ENCODE measurements at regions not wholly inside any gene's neighbourhood (a gene's known extent, or its start where the extent isn't known, plus 50 kb on each side); places are given as distances from the start of the nearest gene placed in this dataset.

DNA sequence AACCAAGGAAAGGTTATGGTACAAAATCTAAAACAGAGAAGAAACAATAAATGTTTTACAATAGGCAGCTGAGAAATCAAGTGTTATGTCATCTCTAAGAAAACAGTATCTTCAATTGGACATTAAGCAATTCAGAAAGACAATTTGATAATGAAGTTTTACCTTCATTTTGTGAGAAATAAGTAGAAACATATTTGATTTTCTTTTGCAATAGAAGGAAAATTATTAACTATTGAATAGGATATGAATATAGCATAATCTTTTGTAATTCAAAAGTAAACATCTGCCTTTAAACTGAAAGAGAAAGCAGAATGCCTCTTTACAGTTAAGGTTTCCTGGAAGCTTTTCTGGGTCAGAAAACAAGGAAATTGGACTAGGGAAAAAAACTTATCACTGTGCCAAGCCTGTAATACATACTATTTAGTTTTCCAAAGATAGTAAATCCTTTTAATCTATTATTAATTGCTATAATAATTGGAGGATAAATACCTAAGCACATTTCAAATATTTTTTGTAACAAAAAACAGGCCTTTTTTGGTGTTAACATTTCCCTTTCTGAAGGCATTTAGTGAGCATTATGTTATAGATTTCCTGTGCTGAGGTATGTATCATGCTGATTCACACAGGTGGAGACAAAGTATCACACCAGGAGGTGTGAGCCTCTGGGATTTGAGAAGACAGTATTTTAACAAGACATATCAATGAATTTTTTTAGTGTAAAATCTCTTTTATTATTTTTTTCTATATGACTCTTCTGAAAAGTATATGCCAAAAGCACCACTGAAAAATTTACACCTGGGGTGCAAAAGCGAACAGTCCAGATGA is 947.0 kb upstream of the CDH2 start:
- DNase-seq, result no peak

DNA sequence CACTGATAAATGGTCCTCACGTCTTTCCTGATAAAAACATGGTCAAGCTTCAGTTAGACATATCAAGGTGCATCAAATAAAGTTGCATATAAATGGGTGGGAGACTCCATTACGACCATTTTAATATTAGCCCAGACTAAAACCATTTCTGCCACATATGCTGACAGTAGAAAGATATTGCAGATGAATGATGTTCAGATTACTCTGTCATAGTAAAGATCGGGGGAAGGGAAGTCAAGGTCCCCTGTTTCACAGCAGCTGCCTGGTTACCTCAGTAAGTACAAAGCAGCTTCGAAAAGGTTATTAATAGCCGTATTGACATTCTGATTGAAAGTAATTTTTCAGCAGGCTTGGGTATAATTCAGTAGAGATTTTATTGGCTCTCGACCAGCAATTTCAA is 927.7 kb upstream of the CDH2 start:
- no peak for DNase-seq

DNA sequence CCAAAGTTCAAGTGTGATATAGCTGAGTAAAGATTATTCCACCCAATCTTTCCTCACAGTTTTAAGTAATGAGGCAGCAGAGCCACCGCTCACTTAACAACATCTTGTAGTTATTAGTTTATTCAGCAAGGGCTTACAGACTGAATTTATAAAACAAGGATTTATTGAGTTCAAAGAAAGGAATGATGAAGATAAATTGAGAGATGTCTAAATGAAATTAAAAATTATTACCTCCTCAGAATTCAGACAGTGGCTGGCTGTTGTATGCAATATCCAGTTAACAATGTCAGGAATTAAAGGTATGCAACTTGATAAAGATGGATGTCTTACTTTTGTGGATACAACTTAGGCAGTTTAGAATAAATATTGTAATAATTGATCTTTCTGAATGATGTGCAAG is 927.3 kb upstream of the CDH2 start:
- no peak for DNase-seq

DNA sequence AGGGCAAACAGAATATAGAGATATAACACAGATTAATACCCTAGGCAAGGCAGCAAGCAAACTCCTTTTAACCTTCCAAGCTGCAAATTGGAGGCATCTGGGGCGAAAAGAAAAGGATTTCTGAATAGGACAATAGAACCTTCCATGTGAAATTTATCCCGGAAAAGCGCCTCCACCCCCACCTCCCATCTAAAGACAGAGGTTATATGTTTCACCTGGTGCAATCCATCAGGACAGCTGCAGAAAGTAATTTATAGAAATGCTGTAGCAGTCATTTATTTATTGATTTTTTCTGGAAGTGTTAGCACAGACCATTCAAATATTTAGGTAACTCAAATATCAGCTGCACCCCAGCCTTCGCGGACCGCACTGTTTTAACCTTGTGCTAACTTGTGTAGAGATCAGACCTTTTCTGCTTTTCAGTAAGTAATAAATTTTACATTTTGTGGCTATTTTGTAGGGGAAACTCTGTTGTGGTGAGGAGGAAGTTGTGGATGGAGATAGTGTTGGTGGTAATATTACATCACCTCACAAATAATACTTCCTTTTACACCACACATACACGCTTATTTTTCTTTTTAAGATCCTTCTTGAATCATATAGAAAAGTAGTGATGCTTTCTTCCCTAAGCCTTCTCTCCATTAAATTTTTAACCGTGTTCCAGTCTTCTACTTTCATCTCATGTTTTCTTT is 919.3 kb upstream of the CDH2 start:
- DNase-seq, result no peak

DNA sequence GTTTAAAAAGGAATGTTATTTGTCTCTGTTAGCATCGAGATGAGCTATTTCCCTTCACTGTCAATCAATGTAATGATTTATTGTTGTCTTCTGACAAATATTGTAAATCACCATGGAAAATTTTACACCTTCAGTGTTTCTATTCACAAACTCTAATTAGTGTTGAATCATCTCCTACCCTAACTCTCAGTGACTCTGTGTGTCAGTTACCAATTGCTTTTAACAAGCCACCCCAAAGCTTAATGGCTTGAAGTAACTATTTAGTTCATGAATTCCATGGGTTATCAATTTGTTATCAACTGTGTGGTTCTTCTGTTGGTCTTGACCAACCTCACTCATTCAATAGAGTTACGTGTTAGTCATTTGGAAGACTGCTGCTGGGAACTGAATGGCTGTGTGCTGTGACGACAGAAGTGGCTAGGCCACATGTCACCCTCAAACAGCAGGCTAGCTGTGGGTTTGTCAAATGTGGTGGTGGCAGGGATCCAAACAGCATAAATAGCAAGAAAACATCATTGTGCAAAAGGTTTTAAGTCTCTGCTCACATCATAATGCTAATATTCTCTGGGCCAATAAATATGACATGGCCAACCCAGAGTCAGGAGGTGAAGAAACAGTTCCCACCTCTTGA is 910.8 kb upstream of the CDH2 start:
- no peak for DNase-seq

DNA sequence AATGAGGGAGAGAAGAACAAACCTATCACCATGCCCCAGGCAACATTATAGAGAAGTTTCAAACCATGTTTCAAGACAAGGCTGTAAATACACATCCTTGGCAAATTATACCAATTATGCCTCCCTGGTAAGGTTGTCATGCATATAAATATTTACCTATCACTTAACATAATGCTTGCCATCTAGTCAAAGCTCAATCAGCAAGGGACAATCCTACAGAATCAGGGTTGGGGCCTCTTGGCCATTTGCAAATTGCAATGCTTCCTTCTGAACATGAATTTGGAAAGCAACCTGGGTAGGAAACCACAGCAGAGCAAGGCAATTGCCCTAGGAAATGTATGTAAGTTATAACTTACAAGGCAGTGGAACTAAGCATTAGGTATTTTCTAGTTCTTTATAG is 907.2 kb upstream of the CDH2 start:
- no peak for DNase-seq

DNA sequence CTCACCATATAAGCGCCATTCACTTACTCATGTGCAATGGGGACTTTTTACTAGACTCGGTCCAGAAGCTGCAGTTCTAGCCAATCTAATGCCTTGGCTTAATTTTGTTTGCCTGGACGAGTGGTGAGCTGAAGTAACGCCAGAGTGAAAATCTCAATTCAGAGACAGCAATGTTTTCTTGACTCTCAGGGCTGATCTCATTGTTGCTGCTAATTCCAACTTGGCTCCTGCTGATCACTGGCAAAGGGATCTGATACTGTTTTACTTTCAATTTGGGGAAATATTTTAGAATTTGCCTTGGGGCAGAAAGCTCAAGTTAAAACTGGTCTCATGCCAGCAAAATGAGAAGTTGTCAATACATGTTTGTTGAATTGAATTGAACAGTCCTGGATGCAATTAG is 906.6 kb upstream of the CDH2 start:
- DNase-seq, result no peak

DNA sequence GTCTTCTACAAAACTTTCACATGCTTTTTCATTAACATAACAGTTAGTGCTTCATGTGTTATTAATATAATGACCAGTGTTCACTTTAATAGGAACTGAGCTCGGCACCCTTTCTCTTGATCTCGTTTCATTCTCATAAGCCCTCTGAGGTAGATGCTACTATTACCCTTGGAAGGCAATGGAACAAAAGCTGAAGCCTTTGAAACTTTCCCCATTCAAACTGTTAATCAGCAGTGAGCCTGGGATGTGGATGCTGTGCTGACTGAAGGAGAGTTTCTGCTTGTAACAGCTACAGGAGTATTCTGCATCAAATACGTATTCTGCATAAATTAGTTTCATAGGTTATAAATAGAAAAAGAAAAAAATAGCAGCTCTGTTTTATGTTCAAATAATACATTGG is 904.0 kb upstream of the CDH2 start:
- DNase-seq, result no peak

DNA sequence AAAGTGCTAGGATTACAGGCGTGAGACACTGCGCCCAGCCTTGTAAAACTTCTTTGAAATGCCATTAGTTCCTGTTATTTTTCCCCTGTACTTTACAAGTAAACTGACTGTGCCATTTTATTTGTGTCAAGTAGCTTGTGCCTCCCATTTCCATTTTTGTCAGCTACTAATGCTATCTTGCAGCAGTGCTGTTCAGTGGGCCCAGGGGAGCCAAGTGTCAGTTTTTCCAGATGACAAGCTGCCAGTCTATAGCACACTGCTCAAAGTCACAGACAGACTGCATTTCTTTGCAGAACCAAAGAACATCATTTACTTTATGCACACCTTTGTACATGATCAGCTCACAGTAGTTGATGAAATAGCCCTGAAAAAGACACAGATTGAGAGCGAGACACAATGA is 901.3 kb upstream of the CDH2 start:
- no peak for DNase-seq

DNA sequence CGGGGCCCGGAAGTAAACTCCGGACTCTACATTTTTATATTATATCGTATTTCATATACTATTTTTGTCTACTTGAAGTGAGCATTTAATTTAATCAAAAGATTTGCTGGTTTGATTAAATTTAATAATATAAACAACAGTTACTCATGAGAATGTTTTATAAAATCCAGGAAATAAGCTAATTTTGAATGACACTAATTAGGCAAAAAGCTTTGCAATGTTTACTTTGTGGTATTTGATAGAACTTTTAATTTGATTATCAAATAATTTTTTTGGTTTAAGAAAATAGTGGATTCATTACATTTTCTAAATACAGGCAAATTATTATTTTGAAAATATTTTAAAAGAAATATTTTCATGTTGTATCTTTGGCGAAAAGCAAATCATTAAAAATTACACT is 900.4 kb upstream of the CDH2 start:
- no peak for DNase-seq

DNA sequence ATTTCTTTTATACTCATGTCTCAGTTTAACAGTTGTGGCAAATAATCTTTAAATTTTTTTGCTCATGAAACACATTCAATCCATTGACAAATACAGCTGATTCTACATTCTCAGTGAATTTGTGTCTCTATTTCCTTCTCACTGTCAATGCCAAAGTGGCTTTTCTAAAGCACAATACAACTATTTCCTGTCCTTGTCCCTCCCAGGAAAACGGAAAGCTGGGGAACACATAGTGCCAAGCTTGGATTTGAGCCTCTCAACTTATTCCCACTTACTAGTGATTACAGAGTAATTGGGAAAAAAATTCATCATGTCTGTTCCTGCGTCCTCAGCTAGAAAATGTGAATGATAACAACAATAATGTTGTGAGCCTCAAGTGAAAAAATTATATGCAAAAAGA is 899.7 kb upstream of the CDH2 start:
- no peak for DNase-seq

DNA sequence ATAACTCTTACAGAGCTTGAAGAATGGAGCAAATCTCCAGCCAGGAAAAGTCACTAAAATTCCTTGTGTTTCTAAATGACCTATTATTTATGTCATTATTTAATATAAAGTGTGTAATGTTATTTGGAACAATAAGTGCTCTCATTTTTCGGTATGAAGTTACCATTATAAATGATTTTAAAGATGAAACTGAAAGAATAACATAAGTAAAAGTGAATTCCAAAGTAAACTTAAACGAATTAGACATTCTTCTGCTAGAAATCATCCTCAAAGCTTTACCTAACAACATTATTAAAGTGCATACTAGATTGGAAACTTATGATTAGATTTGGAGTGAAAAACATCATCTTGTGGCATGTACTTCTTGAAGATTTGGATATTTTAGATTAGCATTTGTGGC is 897.2 kb upstream of the CDH2 start:
- no peak for DNase-seq

DNA sequence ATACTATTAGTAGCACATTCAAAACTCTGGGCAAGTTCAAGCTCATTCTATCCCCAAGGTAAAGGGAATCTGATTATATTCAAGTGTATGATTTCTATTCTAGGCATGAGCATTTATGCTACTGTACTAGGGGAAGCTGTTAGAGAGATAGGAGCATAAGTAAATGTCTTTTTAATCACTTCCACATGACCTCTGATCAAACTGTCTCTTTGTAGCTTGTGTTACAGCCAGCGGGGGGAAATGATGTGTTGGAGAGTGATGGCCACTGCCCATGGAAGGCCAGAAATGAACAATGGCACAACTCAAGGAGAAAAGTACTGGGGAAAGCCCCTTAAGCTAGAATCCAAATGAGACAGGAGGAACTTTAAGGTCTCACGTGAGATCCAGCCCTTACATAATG is 894.9 kb upstream of the CDH2 start:
- no peak for DNase-seq

DNA sequence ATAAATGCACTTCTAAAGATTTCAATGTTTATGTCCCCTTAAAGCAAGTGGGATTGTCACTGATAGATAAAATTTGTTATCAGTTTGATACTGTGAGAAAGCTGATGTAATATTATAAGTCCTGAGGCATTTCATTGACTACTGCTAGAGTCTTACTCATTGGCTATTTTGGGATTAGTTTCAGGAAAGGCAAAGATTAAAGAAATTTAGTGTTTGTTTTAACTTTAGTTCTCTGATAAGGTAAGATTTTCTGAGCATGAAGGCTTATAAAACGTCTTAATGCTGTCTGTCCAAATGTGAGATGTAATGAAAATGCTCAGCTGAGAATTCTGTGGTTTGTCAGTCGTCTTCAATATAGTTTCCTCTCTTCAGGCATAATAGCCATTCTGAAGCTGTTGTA is 886.4 kb upstream of the CDH2 start:
- DNase-seq, result no peak

DNA sequence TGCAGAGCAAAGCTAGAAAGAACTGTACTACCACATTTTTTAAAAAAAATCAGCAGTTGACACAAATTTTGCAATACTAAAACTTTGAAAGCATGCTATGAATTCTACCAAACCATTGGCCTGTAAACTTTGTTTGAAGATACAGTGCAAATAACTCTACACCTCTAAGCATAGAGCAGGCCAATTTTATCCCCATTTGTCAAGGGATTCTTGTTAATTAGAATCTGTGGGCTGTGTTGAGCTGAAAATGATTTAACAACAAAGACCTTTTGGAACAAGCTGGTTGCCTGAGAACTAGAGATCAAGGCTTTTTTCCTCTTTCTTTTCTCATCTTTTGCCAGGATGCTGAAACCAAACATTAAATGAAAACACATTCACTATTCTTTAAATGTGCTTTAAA is 886.0 kb upstream of the CDH2 start:
- DNase-seq, result no peak

DNA sequence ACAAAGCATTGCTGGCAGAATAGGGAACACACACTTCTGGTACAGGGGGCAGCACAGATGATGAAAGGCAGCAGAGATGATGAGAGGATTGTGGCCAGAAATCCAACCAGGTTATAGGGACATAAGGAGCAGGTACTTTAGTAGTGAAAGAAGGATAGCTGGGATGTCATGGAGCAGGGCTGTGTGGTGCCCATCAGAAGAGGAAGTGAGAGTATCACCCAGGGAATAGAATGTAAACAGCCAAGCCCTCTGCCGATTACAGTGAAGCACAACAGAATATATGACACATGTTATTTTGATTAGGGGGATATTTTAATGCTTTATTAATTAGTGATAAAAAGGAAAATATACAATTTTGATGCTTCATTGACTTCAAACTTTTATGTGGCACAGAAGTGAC is 883.4 kb upstream of the CDH2 start:
- DNase-seq, result no peak

DNA sequence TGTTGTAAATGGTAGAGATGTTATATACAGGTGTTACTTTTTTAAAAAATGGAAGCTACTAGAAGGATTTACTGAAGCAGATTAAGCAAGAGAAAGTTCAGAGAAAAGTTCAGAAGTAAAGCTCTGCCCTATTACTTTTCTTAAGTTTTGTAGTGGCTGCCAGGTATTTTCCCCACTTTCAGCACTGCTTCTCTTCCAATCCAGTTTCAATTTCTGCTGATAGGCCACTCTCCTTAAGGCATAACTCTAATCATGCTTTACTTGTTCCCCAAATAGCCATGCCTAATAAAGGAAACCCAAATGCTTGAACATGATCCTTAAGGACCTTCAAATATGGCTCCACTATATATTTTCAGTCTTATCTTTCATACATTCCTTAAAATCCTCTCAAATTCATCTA is 880.8 kb upstream of the CDH2 start:
- no peak for DNase-seq

DNA sequence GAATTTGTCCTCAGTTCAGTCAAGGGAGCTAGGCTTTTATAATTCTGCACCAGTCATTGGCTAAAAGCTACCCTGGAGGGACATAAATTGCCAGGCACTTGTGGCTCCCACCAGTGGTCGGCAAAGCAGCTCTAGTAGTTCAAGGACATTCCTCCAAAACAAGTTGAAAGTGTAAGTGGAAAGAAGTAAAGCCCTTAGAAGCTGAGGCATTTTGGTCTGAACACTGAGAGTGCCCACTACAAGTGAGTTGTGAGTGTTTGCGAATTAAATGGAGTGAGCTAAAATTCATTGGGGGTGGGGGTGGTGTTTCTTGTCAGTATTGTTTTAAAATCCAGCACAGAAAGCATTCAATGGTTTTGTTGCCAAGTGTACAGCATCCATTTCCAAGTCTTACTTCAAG is 879.9 kb upstream of the CDH2 start:
- DNase-seq, result no peak

DNA sequence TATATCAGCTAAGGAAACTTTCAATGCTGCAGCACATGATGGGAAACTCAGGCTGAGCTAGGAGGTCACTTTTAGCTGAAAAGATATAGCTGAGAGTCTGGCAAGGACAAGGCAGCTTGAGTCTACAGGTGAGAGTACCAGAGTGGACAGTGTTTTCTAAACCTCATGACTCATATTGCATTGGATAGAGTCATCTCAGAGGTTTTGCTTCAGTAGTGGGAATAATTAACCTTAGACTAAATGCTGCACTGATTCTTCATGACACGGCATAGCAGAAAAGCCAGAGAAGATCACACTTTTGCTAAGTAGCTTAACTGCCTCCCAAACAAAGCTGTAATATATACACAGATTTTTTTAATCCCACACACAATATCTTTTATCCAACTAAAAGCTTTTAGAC is 865.0 kb upstream of the CDH2 start:
- no peak for DNase-seq

DNA sequence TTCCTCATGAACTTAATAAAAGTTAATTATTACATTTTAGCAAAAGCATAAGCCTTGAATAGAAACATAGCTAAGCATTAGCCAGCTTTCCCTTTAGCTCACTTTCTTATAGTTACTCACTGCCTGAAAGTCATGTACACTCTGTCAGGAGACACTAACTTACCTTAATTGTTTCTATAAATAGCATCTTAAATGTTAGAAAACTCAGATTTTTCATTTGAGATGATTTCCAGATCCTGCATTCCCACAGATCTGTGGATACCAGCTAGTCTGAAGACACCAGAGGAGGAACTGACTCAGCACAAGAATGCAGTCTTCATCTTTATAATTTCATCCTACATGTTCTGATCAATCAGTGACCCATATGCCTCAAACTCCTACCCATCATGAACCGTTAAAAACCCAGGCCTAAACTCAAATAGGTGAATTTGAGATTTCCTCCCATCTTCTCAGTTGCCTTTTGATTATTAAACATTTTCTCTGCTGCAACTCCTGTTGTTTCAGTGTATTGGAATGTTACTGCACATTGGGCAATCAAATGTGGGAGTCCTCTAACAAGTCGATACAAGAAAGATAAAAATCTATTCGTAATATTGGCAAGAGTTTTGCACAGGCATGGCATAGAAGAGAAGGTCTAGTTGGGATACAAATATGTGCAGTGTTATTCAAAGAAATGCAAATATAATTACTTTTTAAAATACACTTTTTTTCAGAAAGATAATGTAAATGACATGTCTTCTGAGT is 857.4 kb upstream of the CDH2 start:
- DNase-seq, result no peak

DNA sequence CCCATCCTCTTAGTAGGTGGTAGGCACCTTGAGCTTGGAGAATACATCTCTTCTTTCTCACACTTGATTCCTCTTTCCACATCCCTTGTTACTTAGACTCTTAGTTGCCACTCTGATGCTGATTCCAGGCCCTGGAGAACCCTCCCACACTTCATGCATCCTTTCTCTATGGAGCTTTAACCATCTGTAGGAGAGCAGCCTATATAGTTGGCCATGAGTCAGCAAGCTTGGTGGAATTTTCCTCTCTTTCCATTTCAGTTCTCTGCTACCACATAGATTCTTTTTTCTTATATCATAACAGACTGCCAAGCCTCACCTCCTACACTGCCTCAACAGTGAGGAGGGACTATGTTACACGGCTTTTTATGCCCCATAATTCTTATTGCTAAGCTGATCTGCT is 851.6 kb upstream of the CDH2 start:
- no peak for DNase-seq

DNA sequence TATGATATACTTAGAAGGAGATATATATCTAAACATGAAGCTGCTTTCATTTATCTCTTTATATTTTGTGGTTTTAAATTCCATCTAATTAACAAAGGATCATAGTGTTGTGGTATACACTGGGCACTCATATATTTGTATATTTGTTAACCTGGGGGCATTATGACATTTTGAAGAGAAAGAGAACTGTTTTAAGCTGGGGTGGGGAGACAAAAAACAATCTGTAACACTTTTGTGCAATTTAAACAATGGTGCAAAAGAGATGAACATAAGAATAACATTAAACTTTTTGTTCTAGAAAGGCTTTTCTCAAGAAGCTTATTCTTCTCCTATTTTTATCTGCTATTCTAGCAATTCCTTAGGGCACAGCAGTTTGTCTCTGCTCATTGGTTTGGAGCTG is 842.0 kb upstream of the CDH2 start:
- DNase-seq, result no peak

DNA sequence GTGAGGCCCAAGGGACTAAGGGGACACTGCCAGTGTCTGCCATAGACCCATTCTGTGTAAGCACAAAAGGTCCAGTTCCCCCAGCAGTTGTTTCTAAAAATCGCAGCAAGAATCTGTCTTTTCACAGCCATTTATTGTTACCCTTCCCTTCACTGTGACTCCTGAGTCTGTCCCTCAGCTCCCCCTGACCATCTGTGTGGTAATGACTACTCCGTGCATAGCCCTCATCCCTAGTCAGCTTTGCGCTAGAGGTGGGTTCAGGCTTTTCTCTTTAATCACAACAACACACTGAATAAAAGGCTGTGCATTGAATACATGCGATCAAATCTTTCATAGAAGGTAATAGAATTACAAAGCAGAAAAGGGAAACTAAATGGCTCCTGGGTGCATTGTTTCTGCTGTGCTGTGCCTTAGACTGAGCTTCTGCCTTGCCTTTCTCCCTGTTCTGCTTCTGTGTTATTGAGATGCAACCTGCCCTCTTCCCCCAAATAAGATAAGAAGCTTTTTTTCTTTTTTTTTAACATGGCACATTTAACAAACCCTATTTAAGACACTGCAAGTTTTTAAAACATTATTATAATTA is 836.0 kb upstream of the CDH2 start:
- DNase-seq, result no peak

Measured in DMS79 treated with DMSO at 0.1 percent for 48 hours (cell line).